ENCODE measurements at regions not wholly inside any gene's neighbourhood (a gene's known extent, or its start where the extent isn't known, plus 50 kb on each side); places are given as distances from the start of the nearest gene placed in this dataset.
"Not testable (repeated sequence)": the region's sequence is repeated elsewhere in the genome, so short reads cannot be mapped to it uniquely, and the experiment has no call there.

GRCh38 chr17:45592433-45592923, 102.0 kb upstream of the PLEKHM1 start:
- H3K36me3 Mint-ChIP-seq (ENCODE audit: insufficient read depth, unreplicated experiment); H3K4me1 Mint-ChIP-seq (ENCODE audit: insufficient read depth, unreplicated experiment); H3K9me3 Mint-ChIP-seq (ENCODE audit: unreplicated experiment); H3K4me3 Mint-ChIP-seq (ENCODE audit: unreplicated experiment); BruUV-seq (replicated peaks); H3K27ac Mint-ChIP-seq (ENCODE audit: low read depth, unreplicated experiment): not testable (repeated sequence)
- intact Hi-C loops (cut with micrococcal nuclease): loop anchor here (2.0 kb wide), 1 partner anchor 164 kb away; no protein-coding TSS in a partner anchor
- peaks cover 12% of the 10 kb centered on the region for H3K27me3 Mint-ChIP-seq (ENCODE audit: insufficient read depth, unreplicated experiment)
- ChIA-PET POLR2A (interaction anchor here (1.3 kb wide), 1 partner anchor 160 kb away, joined by 3 read pairs; the partner anchor contains the start of gene ARHGAP27), CTCF (interaction anchor here (0.7 to 1.2 kb wide), 6 partner anchors 14 to 260 kb away, joined by 3 to 9 read pairs (median 4); partner anchors contain the start of gene ARHGAP27)
- DNase-seq (ENCODE audit: unreplicated experiment): peak; percentile 70
- TF ChIP-seq CTCF (IDR thresholded peaks at IDR 0.05; ENCODE audit: unreplicated experiment): peak; percentile 68

- CTCF ChIA-PET; H3K27ac Mint-ChIP-seq (ENCODE audit: low read depth, unreplicated experiment); H3K9me3 Mint-ChIP-seq (ENCODE audit: unreplicated experiment); H3K4me1 Mint-ChIP-seq (ENCODE audit: insufficient read depth, unreplicated experiment); BruUV-seq (replicated peaks); POLR2A ChIA-PET; H3K4me3 Mint-ChIP-seq (ENCODE audit: unreplicated experiment); DNase-seq (ENCODE audit: unreplicated experiment); H3K36me3 Mint-ChIP-seq (ENCODE audit: insufficient read depth, unreplicated experiment); intact Hi-C loops (cut with micrococcal nuclease): not testable (repeated sequence)
- peaks cover 19% of the 10 kb centered on the region for H3K27me3 Mint-ChIP-seq (ENCODE audit: insufficient read depth, unreplicated experiment)
These were observed 105.8 kb upstream of the PLEKHM1 start for GRCh38 chr17:45596347-45596746.

GRCh38 chr17:45600052-45601012, 109.8 kb upstream of the PLEKHM1 start:
- H3K27ac Mint-ChIP-seq (ENCODE audit: low read depth, unreplicated experiment); intact Hi-C loops (cut with micrococcal nuclease); H3K4me1 Mint-ChIP-seq (ENCODE audit: insufficient read depth, unreplicated experiment); POLR2A ChIA-PET; CTCF ChIA-PET; DNase-seq (ENCODE audit: unreplicated experiment); BruUV-seq (replicated peaks); H3K4me3 Mint-ChIP-seq (ENCODE audit: unreplicated experiment); H3K36me3 Mint-ChIP-seq (ENCODE audit: insufficient read depth, unreplicated experiment); H3K9me3 Mint-ChIP-seq (ENCODE audit: unreplicated experiment): not testable (repeated sequence)
- peaks cover 19% of the 10 kb centered on the region for H3K27me3 Mint-ChIP-seq (ENCODE audit: insufficient read depth, unreplicated experiment)

- CTCF ChIA-PET; BruUV-seq (replicated peaks); intact Hi-C loops (cut with micrococcal nuclease); H3K4me3 Mint-ChIP-seq (ENCODE audit: unreplicated experiment); H3K27ac Mint-ChIP-seq (ENCODE audit: low read depth, unreplicated experiment); DNase-seq (ENCODE audit: unreplicated experiment); POLR2A ChIA-PET; H3K9me3 Mint-ChIP-seq (ENCODE audit: unreplicated experiment); H3K36me3 Mint-ChIP-seq (ENCODE audit: insufficient read depth, unreplicated experiment); H3K4me1 Mint-ChIP-seq (ENCODE audit: insufficient read depth, unreplicated experiment): not testable (repeated sequence)
- H3K27me3 Mint-ChIP-seq (ENCODE audit: insufficient read depth, unreplicated experiment): peaks cover 15% of the 10 kb centered on the region
These were observed 110.5 kb upstream of the PLEKHM1 start for GRCh38 chr17:45601013-45601412.

- intact Hi-C loops (cut with micrococcal nuclease); POLR2A ChIA-PET; H3K4me1 Mint-ChIP-seq (ENCODE audit: insufficient read depth, unreplicated experiment); BruUV-seq (replicated peaks); H3K27me3 Mint-ChIP-seq (ENCODE audit: insufficient read depth, unreplicated experiment); DNase-seq (ENCODE audit: unreplicated experiment); H3K27ac Mint-ChIP-seq (ENCODE audit: low read depth, unreplicated experiment); H3K9me3 Mint-ChIP-seq (ENCODE audit: unreplicated experiment); H3K4me3 Mint-ChIP-seq (ENCODE audit: unreplicated experiment); CTCF ChIA-PET; H3K36me3 Mint-ChIP-seq (ENCODE audit: insufficient read depth, unreplicated experiment): not testable (repeated sequence)
These were observed 111.4 kb upstream of the PLEKHM1 start for GRCh38 chr17:45601605-45602539.

GRCh38 chr17:45605751-45606150, 115.2 kb upstream of the PLEKHM1 start:
- CTCF ChIA-PET; BruUV-seq (replicated peaks); intact Hi-C loops (cut with micrococcal nuclease); H3K36me3 Mint-ChIP-seq (ENCODE audit: insufficient read depth, unreplicated experiment); H3K4me1 Mint-ChIP-seq (ENCODE audit: insufficient read depth, unreplicated experiment); DNase-seq (ENCODE audit: unreplicated experiment); H3K4me3 Mint-ChIP-seq (ENCODE audit: unreplicated experiment); POLR2A ChIA-PET; H3K27ac Mint-ChIP-seq (ENCODE audit: low read depth, unreplicated experiment); H3K9me3 Mint-ChIP-seq (ENCODE audit: unreplicated experiment); H3K27me3 Mint-ChIP-seq (ENCODE audit: insufficient read depth, unreplicated experiment): not testable (repeated sequence)

GRCh38 chr17:45619984-45620405, 129.5 kb upstream of the PLEKHM1 start:
- H3K4me3 Mint-ChIP-seq (ENCODE audit: unreplicated experiment): peak overlapping the region; percentile 77
- CTCF ChIA-PET: not testable (repeated sequence)

GRCh38 chr17:45620468-45620867, 129.9 kb upstream of the PLEKHM1 start:
- H3K4me1 Mint-ChIP-seq (ENCODE audit: insufficient read depth, unreplicated experiment); intact Hi-C loops (cut with micrococcal nuclease): not testable (repeated sequence)

More at GRCh38 chr17:45619984-45620405, 129.5 kb upstream of the PLEKHM1 start:
- H3K36me3 Mint-ChIP-seq (ENCODE audit: insufficient read depth, unreplicated experiment); POLR2A ChIA-PET; H3K4me1 Mint-ChIP-seq (ENCODE audit: insufficient read depth, unreplicated experiment); BruUV-seq (replicated peaks); H3K27me3 Mint-ChIP-seq (ENCODE audit: insufficient read depth, unreplicated experiment); H3K27ac Mint-ChIP-seq (ENCODE audit: low read depth, unreplicated experiment); intact Hi-C loops (cut with micrococcal nuclease); H3K9me3 Mint-ChIP-seq (ENCODE audit: unreplicated experiment): not testable (repeated sequence)
- DNase-seq (ENCODE audit: unreplicated experiment): peak; percentile 64

More at GRCh38 chr17:45620468-45620867, 129.9 kb upstream of the PLEKHM1 start:
- DNase-seq (ENCODE audit: unreplicated experiment); POLR2A ChIA-PET; H3K36me3 Mint-ChIP-seq (ENCODE audit: insufficient read depth, unreplicated experiment); H3K9me3 Mint-ChIP-seq (ENCODE audit: unreplicated experiment); CTCF ChIA-PET; H3K27ac Mint-ChIP-seq (ENCODE audit: low read depth, unreplicated experiment); H3K27me3 Mint-ChIP-seq (ENCODE audit: insufficient read depth, unreplicated experiment); BruUV-seq (replicated peaks): not testable (repeated sequence)
- peak overlapping the region; percentile 77 for H3K4me3 Mint-ChIP-seq (ENCODE audit: unreplicated experiment)

Data from MCF 10A (cell line).